G401 (cell line): ENCODE measurements at regions not wholly inside any gene's neighbourhood (a gene's known extent, or its start where the extent isn't known, plus 50 kb on each side); places are given as distances from the start of the nearest gene placed in this dataset.
"Not testable (repeated sequence)": the region's sequence is repeated elsewhere in the genome, so short reads cannot be mapped to it uniquely, and the experiment has no call there.

Experiments used
- DNase-seq: peaks from one replicate; pipeline ENCODE4 v3.0.0-alpha.2; 2015; ENCODE audit warnings: low spot score
- in situ Hi-C: cut with HindIII; loops from 2 replicates; pipeline ENCODE4 v1.10.0; 2016; ENCODE audit warnings: low sequenced_read_pairs, mixed read lengths

- in situ Hi-C loops: no loop called here
- DNase-seq: no peak
These were observed 175.9 kb upstream of the KIF2B start for GRCh38 chr17:53646835-53647234.

- in situ Hi-C loops: no loop called here
These were observed 181.9 kb upstream of the KIF2B start for GRCh38 chr17:53640808-53641207.

GRCh38 chr17:53635444-53635843, 187.3 kb upstream of the KIF2B start:
- no peak for DNase-seq
- in situ Hi-C loops: no loop called here

More at GRCh38 chr17:53640808-53641207, 181.9 kb upstream of the KIF2B start:
- no peak for DNase-seq

- no peak for DNase-seq
- in situ Hi-C loops: no loop called here
These were observed 188.9 kb upstream of the KIF2B start for GRCh38 chr17:53633856-53634255.

GRCh38 chr17:53631486-53631885, 191.2 kb upstream of the KIF2B start:
- in situ Hi-C loops: no loop called here

GRCh38 chr17:53630638-53631037, 192.1 kb upstream of the KIF2B start:
- no peak for DNase-seq
- in situ Hi-C loops: no loop called here

More at GRCh38 chr17:53631486-53631885, 191.2 kb upstream of the KIF2B start:
- DNase-seq: no peak

GRCh38 chr17:53630115-53630514, 192.6 kb upstream of the KIF2B start:
- no peak for DNase-seq
- in situ Hi-C loops: no loop called here

GRCh38 chr17:53629188-53629587, 193.5 kb upstream of the KIF2B start:
- in situ Hi-C loops: no loop called here
- no peak for DNase-seq

GRCh38 chr17:53628011-53628410, 194.7 kb upstream of the KIF2B start:
- DNase-seq: no peak
- in situ Hi-C loops: no loop called here

GRCh38 chr17:53627511-53627910, 195.2 kb upstream of the KIF2B start:
- in situ Hi-C loops: no loop called here
- no peak for DNase-seq

GRCh38 chr17:53626286-53626685, 196.4 kb upstream of the KIF2B start:
- DNase-seq: no peak
- in situ Hi-C loops: no loop called here

- in situ Hi-C loops: no loop called here
- no peak for DNase-seq
These were observed 203.7 kb upstream of the KIF2B start for GRCh38 chr17:53619025-53619424.

GRCh38 chr17:53608208-53608607, 214.5 kb upstream of the KIF2B start:
- DNase-seq, in situ Hi-C loops: not testable (repeated sequence)

GRCh38 chr17:53607475-53607874, 215.3 kb upstream of the KIF2B start:
- in situ Hi-C loops: no loop called here
- DNase-seq: no peak

GRCh38 chr17:53588317-53588716, 234.4 kb upstream of the KIF2B start:
- in situ Hi-C loops: no loop called here
- DNase-seq: no peak

- in situ Hi-C loops: no loop called here
- no peak for DNase-seq
These were observed 248.7 kb upstream of the KIF2B start for GRCh38 chr17:53574038-53574437.

GRCh38 chr17:53571342-53571741, 251.4 kb upstream of the KIF2B start:
- DNase-seq: no peak
- in situ Hi-C loops: no loop called here

- DNase-seq: no peak
- in situ Hi-C loops: no loop called here
These were observed 252.0 kb upstream of the KIF2B start for GRCh38 chr17:53570731-53571130.

GRCh38 chr17:53560953-53561352, 261.8 kb upstream of the KIF2B start:
- in situ Hi-C loops: no loop called here
- DNase-seq: no peak

GRCh38 chr17:53548252-53548651, 274.5 kb upstream of the KIF2B start:
- DNase-seq: no peak
- in situ Hi-C loops: no loop called here

GRCh38 chr17:53543472-53543871, 279.3 kb upstream of the KIF2B start:
- DNase-seq: no peak
- in situ Hi-C loops: no loop called here

- no peak for DNase-seq
- in situ Hi-C loops: no loop called here
These were observed 284.6 kb upstream of the KIF2B start for GRCh38 chr17:53538129-53538617.
